Endothelial cell of umbilical vein (primary cell): ENCODE measurements at regions not wholly inside any gene's neighbourhood (a gene's known extent, or its start where the extent isn't known, plus 50 kb on each side); places are given as distances from the start of the nearest gene placed in this dataset.

ENCODE experiments used
- BruUV-seq: library from RNA; stranded (reverse); fragments of 400-500 nt; replicated peaks from 2 replicates; lab custom pipeline; 2021; lab: Mats Ljungman, UMichigan
- CTCF ChIA-PET: fragments of 300-600, 350-600 bp; sonication (Branson Sonifier 250); formaldehyde crosslinking; loops from one replicate; lab custom pipeline; 2021; ENCODE audit warnings: antibody characterized with exemption, inconsistent platforms; lab: Charles Lee
- POLR2A ChIA-PET: fragments of 300-600, 350-600 bp; sonication (Branson Sonifier 250); formaldehyde crosslinking; loops from one replicate; lab custom pipeline; 2021; ENCODE audit warnings: antibody characterized with exemption, inconsistent platforms; lab: Charles Lee
- DNase-seq: peaks from one replicate; pipeline ENCODE4 v3.0.0-alpha.2; 2011; ENCODE audit warnings: low read depth, low spot score
- FAIRE-seq: peaks from 2 replicates; lab custom pipeline; 2011; peaks lifted over from hg19 to GRCh38; lab: Jason Lieb, UNC
- H2AFZ ChIP-seq: 2 replicates; pipeline ENCODE4 v1.6.0; 2012; ENCODE audit warnings: low read depth, low read length, control low read depth, inconsistent platforms
- H3K27ac ChIP-seq: 2 replicates; pipeline ENCODE4 v1.5.1; 2011; ENCODE audit warnings: low read depth, mild to moderate bottlenecking, control low read depth, low read length, moderate library complexity; ENCODE audit not compliant: insufficient read depth
- H3K27me3 ChIP-seq, 2 experiments: 2 replicates each; pipeline versions ENCODE4 v1.6.0 to v1.6.1; 2011; ENCODE audit warnings: low read length in 2 of 2, mixed read lengths in 1 of 2; ENCODE audit not compliant: control insufficient read depth in 2 of 2, insufficient read depth in 2 of 2
- H3K36me3 ChIP-seq, 2 experiments: 2 replicates in 1 of 2; 3 replicates in 1 of 2; pipeline ENCODE4 v1.5.1; 2011; ENCODE audit warnings: low read length in 2 of 2, mild to moderate bottlenecking in 1 of 2, moderate library complexity in 1 of 2; ENCODE audit not compliant: control insufficient read depth in 2 of 2, insufficient read depth in 2 of 2; ENCODE audit errors: extremely low read depth in 1 of 2
- H3K4me1 ChIP-seq: 3 replicates; pipeline ENCODE4 v1.5.1; 2011; ENCODE audit warnings: mild to moderate bottlenecking, low read length; ENCODE audit not compliant: control insufficient read depth, insufficient read depth; ENCODE audit errors: extremely low read depth
- H3K4me2 ChIP-seq: 2 replicates; pipeline ENCODE4 v1.6.1; 2011; ENCODE audit warnings: low read length, control low read depth, mixed read lengths; ENCODE audit not compliant: insufficient read depth
- H3K4me3 ChIP-seq, 3 experiments: fragments of 200-600 bp in 1 of 3; sonication (generic), shearing (Covaris generic) in 1 of 3; replicated peaks in 1 of 3; 2 replicates each; pipeline ENCODE4 v1.5.1; 2011 to 2016; ENCODE audit warnings: control low read depth in 3 of 3, low read length in 3 of 3, mild to moderate bottlenecking in 2 of 3, inconsistent platforms in 1 of 3, low read depth in 1 of 3, moderate library complexity in 1 of 3; ENCODE audit not compliant: insufficient read depth in 1 of 3
- H3K79me2 ChIP-seq: 2 replicates; pipeline ENCODE4 v1.6.0; 2012; ENCODE audit warnings: low read length, inconsistent platforms; ENCODE audit not compliant: control insufficient read depth, insufficient read depth
- H3K9ac ChIP-seq: replicated peaks from 2 replicates; pipeline ENCODE3; 2011; ENCODE audit warnings: low read length, control low read depth; ENCODE audit not compliant: insufficient read depth; ENCODE audit errors: extremely low read depth
- H3K9me1 ChIP-seq: replicated peaks from 3 replicates; pipeline ENCODE4 v1.6.0; 2011; ENCODE audit warnings: mild to moderate bottlenecking, low read length; ENCODE audit not compliant: control insufficient read depth, insufficient read depth; ENCODE audit errors: extremely low read depth
- H3K9me3 ChIP-seq: replicated peaks from 2 replicates; pipeline ENCODE4 v1.5.1; 2012; ENCODE audit warnings: low read length, inconsistent platforms; ENCODE audit not compliant: control insufficient read depth, insufficient read depth
- H4K20me1 ChIP-seq: replicated peaks from 2 replicates; pipeline ENCODE3; 2011; ENCODE audit warnings: mild to moderate bottlenecking, low read length; ENCODE audit not compliant: control insufficient read depth, insufficient read depth; ENCODE audit errors: extremely low read depth
- CTCF ChIP-seq, 2 donors: IDR thresholded peaks; 1 replicate in 1 of 2; 2 replicates in 1 of 2; pipeline ENCODE4 v1.5.1; 2011; ENCODE audit warnings: low read length in 2 of 2, mild to moderate bottlenecking in 2 of 2, moderate library complexity in 2 of 2, control low read depth in 1 of 2, inconsistent platforms in 1 of 2, low read depth in 1 of 2; ENCODE audit not compliant: insufficient read depth in 1 of 2; ENCODE audit errors: extremely low read depth in 1 of 2
- EZH2 ChIP-seq: IDR thresholded peaks from 2 replicates; pipeline ENCODE4 v1.6.1; 2012; ENCODE audit warnings: borderline replicate concordance, low read depth, mild to moderate bottlenecking, moderate library complexity, low read length, inconsistent platforms; ENCODE audit not compliant: severe bottlenecking
- FOS ChIP-seq: IDR thresholded peaks from 2 replicates; pipeline ENCODE4 v1.6.1; 2011; ENCODE audit warnings: mild to moderate bottlenecking, low read length, moderate library complexity, borderline replicate concordance; ENCODE audit not compliant: insufficient read depth
- JUN ChIP-seq: IDR thresholded peaks from 2 replicates; pipeline ENCODE4 v1.6.1; 2011; ENCODE audit warnings: borderline replicate concordance, low read depth; ENCODE audit not compliant: insufficient read length, insufficient read depth
- MAX ChIP-seq: IDR thresholded peaks from 2 replicates; pipeline ENCODE4 v1.6.1; 2011; ENCODE audit not compliant: insufficient read depth, insufficient read length
- MYC ChIP-seq: IDR thresholded peaks from one replicate; pipeline ENCODE4 v1.6.1; 2011; ENCODE audit warnings: mild to moderate bottlenecking, low read depth, low read length
- POLR2A ChIP-seq: IDR thresholded peaks from 2 replicates; pipeline ENCODE4 v1.6.1; 2012; ENCODE audit warnings: low read depth, mild to moderate bottlenecking, control low read depth, low read length
- POLR2AphosphoS5 ChIP-seq: IDR thresholded peaks from 2 replicates; pipeline ENCODE4 v1.6.1; 2012; ENCODE audit warnings: low read depth, mild to moderate bottlenecking, control low read depth, low read length, moderate library complexity; ENCODE audit not compliant: insufficient read depth
- dilution Hi-C: fragments of 300-500 bp; cut with MboI; formaldehyde crosslinking; loops from one replicate; pipeline ENCODE4 v1.15.0; 2019; ENCODE audit warnings: low sequenced_read_pairs; ENCODE audit not compliant: extremely low pct_ligation_motif_present
- intact Hi-C: fragments of 100-400 bp; cut with micrococcal nuclease; formaldehyde crosslinking; loops from one replicate; pipeline ENCODE4 v1.10.0; 2022

DNA sequence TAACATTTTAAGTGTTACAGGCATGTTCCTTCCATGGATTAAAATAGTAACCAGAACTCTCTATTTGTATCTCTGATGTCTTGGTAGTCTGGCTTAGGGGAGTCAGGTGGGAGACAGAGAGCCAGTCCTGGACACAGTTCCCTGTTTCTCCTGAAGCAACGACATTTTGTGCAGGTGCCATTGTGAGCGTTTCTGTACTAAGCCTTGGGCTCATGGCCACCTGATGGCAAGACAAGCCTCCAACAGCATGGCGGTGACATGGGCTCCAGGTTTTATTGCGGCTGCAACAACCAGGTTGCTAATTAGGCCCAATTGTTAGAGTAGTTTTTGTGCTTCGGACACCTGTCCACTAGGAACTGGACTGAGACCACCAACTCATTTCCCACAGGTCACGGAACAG lies 105.3 kb downstream of the PRDM13 start:
- no peak for DNase-seq
- dilution Hi-C loops: no loop called here

More for the DNA sequence above, 105.3 kb downstream of the PRDM13 start:
- Histone ChIP-seq H3K27ac (no peak overlapping the region), H3K9me1 (no peaks in the 10 kb centered on the region), H3K27me3 (no peaks in the 10 kb centered on the region), H4K20me1 (no peaks in the 10 kb centered on the region), H3K9me3 (no peaks in the 10 kb centered on the region), H3K4me2 (no peak overlapping the region), H3K79me2 (no peaks in the 10 kb centered on the region), H2AFZ (no peak overlapping the region), H3K4me1 (no peaks in the 10 kb centered on the region), H3K36me3 (no peaks in the 10 kb centered on the region), H3K9ac (no peak overlapping the region), H3K4me3 (no peak overlapping the region)
- intact Hi-C loops: no loop called here
- POLR2A ChIA-PET: no interaction called here
- no peak for TF ChIP-seq MYC
- no peak for TF ChIP-seq POLR2AphosphoS5
- TF ChIP-seq FOS: no peak
- TF ChIP-seq JUN: no peak
- TF ChIP-seq POLR2A: no peak
- no peak for TF ChIP-seq MAX
- TF ChIP-seq CTCF (IDR thresholded peaks at IDR 0.05; ENCODE audit: extremely low read depth in 1 of 2, insufficient read depth in 1 of 2, low read depth in 1 of 2, low read length in 2 of 2): no peak
- TF ChIP-seq EZH2: no peak
- CTCF ChIA-PET: no interaction called here
- no TSS peak for BruUV-seq
- no peak for FAIRE-seq
